H1 (cell line): ENCODE measurements at regions not wholly inside any gene's neighbourhood (a gene's known extent, or its start where the extent isn't known, plus 50 kb on each side); places are given as distances from the start of the nearest gene placed in this dataset.

Experiments used
- CTCF ChIA-PET: fragments of 300-600 bp; sonication (Branson Sonifier 250); formaldehyde crosslinking; loops from one replicate; lab custom pipeline; 2021; ENCODE audit not compliant: partially characterized antibody; lab: Charles Lee
- POLR2A ChIA-PET: fragments of 300-600 bp; sonication (Branson Sonifier 250); formaldehyde crosslinking; loops from one replicate; lab custom pipeline; 2021; ENCODE audit warnings: inconsistent platforms; ENCODE audit not compliant: partially characterized antibody; lab: Charles Lee
- DNase-seq, 2 experiments: peaks; one replicate each; pipeline versions ENCODE4 v3.0.0 to v3.0.0-alpha.2; 2010 to 2022; ENCODE audit warnings: low spot score in 2 of 2, low read depth in 1 of 2, mixed read lengths in 1 of 2
- FAIRE-seq: peaks from 2 replicates; lab custom pipeline; 2011; peaks lifted over from hg19 to GRCh38; lab: Jason Lieb, UNC
- H2AFZ ChIP-seq: 2 replicates; pipeline ENCODE4 v1.8.1; 2012; ENCODE audit warnings: low read length, inconsistent platforms
- H2AK5ac ChIP-seq: 2 replicates; pipeline ENCODE4 v1.6.1; 2013; ENCODE audit warnings: low read depth, low read length
- H2BK120ac ChIP-seq: replicated peaks from 2 replicates; pipeline ENCODE3; 2013; ENCODE audit warnings: low read depth, low read length, inconsistent platforms
- H2BK12ac ChIP-seq: 2 replicates; pipeline ENCODE4 v1.6.1; 2013; ENCODE audit warnings: low read depth, low read length
- H2BK15ac ChIP-seq: 2 replicates; pipeline ENCODE4 v1.6.1; 2013; ENCODE audit warnings: low read length
- H2BK20ac ChIP-seq: 2 replicates; pipeline ENCODE4 v1.6.1; 2013; ENCODE audit warnings: low read length
- H2BK5ac ChIP-seq: 2 replicates; pipeline ENCODE4 v1.6.1; 2013; ENCODE audit warnings: low read depth, low read length
- H3K14ac ChIP-seq: 2 replicates; pipeline ENCODE4 v1.6.1; 2013; ENCODE audit warnings: inconsistent platforms; ENCODE audit not compliant: insufficient read length
- H3K18ac ChIP-seq: 2 replicates; pipeline ENCODE4 v1.6.1; 2013; ENCODE audit warnings: low read length; ENCODE audit errors: extremely low read depth
- H3K23ac ChIP-seq: 2 replicates; pipeline ENCODE4 v1.6.1; 2013; ENCODE audit warnings: inconsistent platforms; ENCODE audit not compliant: insufficient read length
- H3K23me2 ChIP-seq: 2 replicates; pipeline ENCODE4 v1.6.1; 2013; ENCODE audit warnings: low read depth, low read length
- H3K27ac ChIP-seq: 2 replicates; pipeline ENCODE4 v1.6.1; 2011; ENCODE audit warnings: low read depth, low read length, inconsistent platforms
- H3K27me3 ChIP-seq, 4 experiments: replicated peaks in 1 of 4; 1 replicate in 1 of 4; 2 replicates in 3 of 4; pipeline versions ENCODE4 v1.6.1 to v1.8.1; 2011 to 2013; ENCODE audit warnings: low read length in 3 of 4, mild to moderate bottlenecking in 3 of 4, inconsistent platforms in 2 of 4, mixed read lengths in 2 of 4, moderate library complexity in 1 of 4; ENCODE audit not compliant: control insufficient read depth in 3 of 4, insufficient read depth in 3 of 4; ENCODE audit errors: extremely low read depth in 1 of 4
- H3K36me3 ChIP-seq, 4 experiments: 2 replicates each; pipeline versions ENCODE4 v1.6.1 to v1.8.1; 2011 to 2013; ENCODE audit warnings: mild to moderate bottlenecking in 4 of 4, low read length in 3 of 4, moderate library complexity in 2 of 4, control low read depth in 1 of 4, inconsistent platforms in 1 of 4; ENCODE audit not compliant: insufficient read depth in 4 of 4, control insufficient read depth in 2 of 4
- H3K4ac ChIP-seq: replicated peaks from 2 replicates; pipeline ENCODE3; 2013; ENCODE audit warnings: low read length, low read depth, mixed read lengths, inconsistent platforms; ENCODE audit not compliant: insufficient read length
- H3K4me1 ChIP-seq, 4 experiments: replicated peaks in 1 of 4; 1 replicate in 1 of 4; 2 replicates in 3 of 4; pipeline versions ENCODE4 v1.6.1 to v1.8.1; 2011 to 2013; ENCODE audit warnings: low read length in 3 of 4, inconsistent platforms in 2 of 4, mixed read lengths in 1 of 4; ENCODE audit not compliant: insufficient read depth in 4 of 4, control insufficient read depth in 3 of 4
- H3K4me2 ChIP-seq, 2 experiments: 2 replicates each; pipeline versions ENCODE4 v1.6.1 to v1.8.1; 2011 to 2013; ENCODE audit warnings: low read depth in 2 of 2, low read length in 2 of 2, control low read depth in 1 of 2, inconsistent platforms in 1 of 2, mild to moderate bottlenecking in 1 of 2; ENCODE audit not compliant: insufficient read depth in 1 of 2
- H3K4me3 ChIP-seq, 4 experiments: fragments of 200-600, 300-600 bp in 1 of 4; sonication (generic), shearing (Covaris generic), sonication (Bioruptor Twin) in 1 of 4; 2 replicates each; pipeline versions ENCODE4 v1.5.1 to v1.8.1; 2011 to 2016; ENCODE audit warnings: low read length in 4 of 4, low read depth in 3 of 4, control low read depth in 2 of 4, inconsistent platforms in 2 of 4, mild to moderate bottlenecking in 2 of 4, mixed read lengths in 1 of 4, moderate library complexity in 1 of 4; ENCODE audit not compliant: insufficient read depth in 2 of 4; ENCODE audit errors: extremely low read depth in 1 of 4
- H3K56ac ChIP-seq: replicated peaks from 2 replicates; pipeline ENCODE3; 2013; ENCODE audit warnings: low read depth, mild to moderate bottlenecking, mixed read lengths, low read length, inconsistent platforms; ENCODE audit not compliant: insufficient read length
- H3K79me1 ChIP-seq: 2 replicates; pipeline ENCODE4 v1.6.1; 2013; ENCODE audit warnings: low read depth, low read length, control low read depth
- H3K79me2 ChIP-seq, 2 experiments: 2 replicates each; pipeline versions ENCODE4 v1.6.1 to v1.8.1; 2012 to 2013; ENCODE audit warnings: low read length in 2 of 2, mild to moderate bottlenecking in 2 of 2, inconsistent platforms in 1 of 2; ENCODE audit not compliant: insufficient read depth in 2 of 2, control insufficient read depth in 1 of 2
- H3K9ac ChIP-seq, 4 experiments: replicated peaks in 1 of 4; 1 replicate in 1 of 4; 2 replicates in 3 of 4; pipeline versions ENCODE4 v1.6.1 to v1.8.1; 2011 to 2013; ENCODE audit warnings: low read depth in 3 of 4, low read length in 3 of 4, control low read depth in 2 of 4, mild to moderate bottlenecking in 2 of 4, moderate library complexity in 2 of 4, inconsistent platforms in 1 of 4; ENCODE audit errors: extremely low read depth in 1 of 4
- H3K9me3 ChIP-seq, 2 experiments: 2 replicates each; pipeline versions ENCODE4 v1.6.1 to v1.8.1; 2012 to 2013; ENCODE audit warnings: mild to moderate bottlenecking in 2 of 2, moderate library complexity in 2 of 2, control low read depth in 1 of 2, inconsistent platforms in 1 of 2, low read depth in 1 of 2, low read length in 1 of 2, mixed read lengths in 1 of 2; ENCODE audit not compliant: insufficient read depth in 2 of 2
- H4K20me1 ChIP-seq, 2 experiments: replicated peaks in 1 of 2; 2 replicates each; pipeline versions ENCODE3 to v1.8.1; 2011 to 2013; ENCODE audit warnings: inconsistent platforms in 2 of 2, low read length in 2 of 2, mild to moderate bottlenecking in 1 of 2; ENCODE audit not compliant: insufficient read depth in 2 of 2, control insufficient read depth in 1 of 2
- H4K5ac ChIP-seq: 2 replicates; pipeline ENCODE4 v1.6.1; 2013; ENCODE audit warnings: low read length, low read depth, mixed read lengths, inconsistent platforms; ENCODE audit not compliant: insufficient read length
- H4K8ac ChIP-seq: 2 replicates; pipeline ENCODE4 v1.8.0; 2013; ENCODE audit warnings: mild to moderate bottlenecking, moderate library complexity, low read length, inconsistent platforms; ENCODE audit not compliant: insufficient read depth; ENCODE audit errors: extremely low read depth
- H4K91ac ChIP-seq: replicated peaks from 2 replicates; pipeline ENCODE3; 2013; ENCODE audit warnings: low read length, mixed read lengths, inconsistent platforms; ENCODE audit not compliant: insufficient read length
- FOSL1 ChIP-seq: IDR thresholded peaks from 2 replicates; pipeline ENCODE4 v1.6.1; 2011; ENCODE audit warnings: mild to moderate bottlenecking, low read depth, low read length, moderate library complexity; ENCODE audit not compliant: insufficient read depth
- POLR2AphosphoS5 ChIP-seq: IDR thresholded peaks from 2 replicates; pipeline ENCODE4 v1.6.1; 2011; ENCODE audit warnings: low read depth, low read length
- SAP30 ChIP-seq: fragments of 300-600 bp; sonication (generic); IDR thresholded peaks from 2 replicates; pipeline ENCODE4 v1.7.1; 2012; ENCODE audit warnings: low read length, moderate library complexity, mild to moderate bottlenecking, inconsistent platforms; ENCODE audit not compliant: insufficient read depth, insufficient replicate concordance
- SIN3A ChIP-seq, 2 experiments: IDR thresholded peaks in 1 of 2; conservative IDR thresholded peaks in 1 of 2; 2 replicates each; pipeline ENCODE4 v1.6.1; 2011 to 2012; ENCODE audit warnings: low read length in 2 of 2, improper control_type of control experiment in 1 of 2, low read depth in 1 of 2, mild to moderate bottlenecking in 1 of 2
- SIX5 ChIP-seq: IDR thresholded peaks from 2 replicates; pipeline ENCODE4 v1.6.1; 2011; ENCODE audit warnings: mild to moderate bottlenecking, low read depth, low read length
- TAF7 ChIP-seq: optimal IDR thresholded peaks from 2 replicates; pipeline ENCODE3; 2011; ENCODE audit warnings: low read depth, mild to moderate bottlenecking, inconsistent platforms, low read length, moderate library complexity, borderline replicate concordance
- TCF12 ChIP-seq: IDR thresholded peaks from 2 replicates; pipeline ENCODE4 v1.6.1; 2011; ENCODE audit warnings: low read depth, mild to moderate bottlenecking, low read length
- TEAD4 ChIP-seq: IDR thresholded peaks from 2 replicates; pipeline ENCODE4 v1.6.1; 2012; ENCODE audit warnings: low read depth, low read length, inconsistent platforms, mixed read lengths
- WGBS, 2 experiments: shearing (Covaris generic) in 1 of 2; methylation state at CpG; one replicate each; pipeline versions ENCODE4 v1.1.6 to v1.1.7; 2013 to 2015; ENCODE audit warnings: low lambda C conversion rate in 2 of 2, mixed read lengths in 2 of 2, inconsistent platforms in 1 of 2, low coverage in 1 of 2, missing lambda C conversion rate in 1 of 2; ENCODE audit not compliant: insufficient replicate concordance in 2 of 2, insufficient coverage in 1 of 2, insufficient read length in 1 of 2; ENCODE audit errors: extremely low coverage in 1 of 2, missing lambda C conversion rate in 1 of 2; 5-methylcytosine and 5-hydroxymethylcytosine counted together

DNA sequence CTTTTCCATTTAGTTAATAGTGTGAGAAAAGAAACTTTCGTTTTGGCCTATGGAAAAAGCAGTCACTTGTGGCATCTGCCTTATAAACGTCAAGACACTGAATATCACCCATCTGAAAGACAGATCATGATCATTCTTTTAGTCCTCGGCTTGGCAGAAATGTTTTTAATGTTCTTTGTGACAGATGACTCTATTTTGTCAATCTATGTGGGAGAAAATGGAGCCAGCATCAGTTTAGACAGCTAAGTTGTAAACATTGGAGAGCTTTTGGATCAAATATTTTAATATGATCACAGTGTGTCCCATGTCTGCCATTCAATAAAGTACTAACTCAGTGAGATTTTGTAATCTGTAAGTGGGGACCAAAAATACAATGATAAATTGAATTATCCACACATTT lies 85.1 kb upstream of the LUZP2 start:
- Histone ChIP-seq H2BK15ac (no peak overlapping the region), H3K4me2 (no peak overlapping the region), H3K4me1 (no peaks in the 10 kb centered on the region), H3K23me2 (no peaks in the 10 kb centered on the region), H4K8ac (no peak overlapping the region), H2AK5ac (no peak overlapping the region), H3K9ac (no peak overlapping the region), H4K91ac (no peak overlapping the region), H3K9me3 (peaks cover 0 to 6% of the 10 kb centered on the region in 2 experiments; a peak in 1 of 4 replicates), H3K14ac (no peak overlapping the region), H3K4ac (no peak overlapping the region), H2AFZ (no peak overlapping the region), H3K18ac (no peak overlapping the region), H2BK20ac (no peak overlapping the region), H3K56ac (no peak overlapping the region), H3K23ac (no peak overlapping the region), H3K36me3 (no peaks in the 10 kb centered on the region), H3K27me3 (peaks cover 0 to 1% (median 0%) of the 10 kb centered on the region in 4 experiments; a peak in 1 of 7 replicates), H2BK120ac (no peak overlapping the region), H3K79me2 (no peaks in the 10 kb centered on the region), H4K20me1 (no peaks in the 10 kb centered on the region), H4K5ac (no peak overlapping the region), H3K79me1 (no peaks in the 10 kb centered on the region), H2BK5ac (no peak overlapping the region), H2BK12ac (no peak overlapping the region), H3K27ac (no peak overlapping the region), H3K4me3 (no peak overlapping the region)
- TF ChIP-seq TEAD4 (no peak), TCF12 (no peak), SIX5 (no peak), SAP30 (no peak), SIN3A (conservative IDR thresholded peaks at IDR 0.05 in 1 of 2, IDR thresholded peaks at IDR 0.05 in 1 of 2; ENCODE audit: low read depth in 1 of 2, low read length in 2 of 2) (no peak), POLR2AphosphoS5 (no peak), FOSL1 (no peak), TAF7 (no peak)
- WGBS, 2 experiments, result 95% methylated on average over 3 of the region's 3 CpGs; no CpG with 5 or more reads in 1 of the 2 experiments
- CTCF ChIA-PET, result no interaction called here
- DNase-seq (no peak), FAIRE-seq (no peak)
- POLR2A ChIA-PET, result no interaction called here
